ENCODE measurements at regions not wholly inside any gene's neighbourhood (a gene's known extent, or its start where the extent isn't known, plus 50 kb on each side); places are given as distances from the start of the nearest gene placed in this dataset.

DNA sequence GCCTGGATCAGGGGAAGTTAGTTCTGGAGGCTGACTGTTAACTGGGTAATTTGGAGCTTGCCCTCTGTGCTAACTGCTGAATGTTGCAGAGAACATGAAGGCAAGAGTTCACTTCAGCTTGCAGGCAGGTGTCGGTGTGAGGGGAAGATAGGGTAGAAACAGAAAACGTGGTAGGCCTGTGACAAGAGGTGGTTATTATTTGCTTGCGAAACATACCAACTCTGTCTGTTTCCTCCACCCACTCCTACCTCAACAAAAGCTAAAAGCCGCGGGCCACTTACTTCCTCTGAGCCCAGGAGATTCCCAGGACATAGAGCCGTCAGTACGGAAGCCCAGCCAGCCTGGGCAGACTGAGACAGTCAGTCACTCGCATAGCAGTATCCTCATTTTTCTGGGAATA lies 119.2 kb upstream of the ABCC4 start:
- TF ChIP-seq, protein P1, sequence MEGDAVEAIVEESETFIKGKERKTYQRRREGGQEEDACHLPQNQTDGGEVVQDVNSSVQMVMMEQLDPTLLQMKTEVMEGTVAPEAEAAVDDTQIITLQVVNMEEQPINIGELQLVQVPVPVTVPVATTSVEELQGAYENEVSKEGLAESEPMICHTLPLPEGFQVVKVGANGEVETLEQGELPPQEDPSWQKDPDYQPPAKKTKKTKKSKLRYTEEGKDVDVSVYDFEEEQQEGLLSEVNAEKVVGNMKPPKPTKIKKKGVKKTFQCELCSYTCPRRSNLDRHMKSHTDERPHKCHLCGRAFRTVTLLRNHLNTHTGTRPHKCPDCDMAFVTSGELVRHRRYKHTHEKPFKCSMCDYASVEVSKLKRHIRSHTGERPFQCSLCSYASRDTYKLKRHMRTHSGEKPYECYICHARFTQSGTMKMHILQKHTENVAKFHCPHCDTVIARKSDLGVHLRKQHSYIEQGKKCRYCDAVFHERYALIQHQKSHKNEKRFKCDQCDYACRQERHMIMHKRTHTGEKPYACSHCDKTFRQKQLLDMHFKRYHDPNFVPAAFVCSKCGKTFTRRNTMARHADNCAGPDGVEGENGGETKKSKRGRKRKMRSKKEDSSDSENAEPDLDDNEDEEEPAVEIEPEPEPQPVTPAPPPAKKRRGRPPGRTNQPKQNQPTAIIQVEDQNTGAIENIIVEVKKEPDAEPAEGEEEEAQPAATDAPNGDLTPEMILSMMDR (IDR thresholded peaks at IDR 0.05): no peak
- TF ChIP-seq POLR2A (IDR thresholded peaks at IDR 0.05): no peak

All from testis (tissue), 2 donors.